HG03135 (cell line): ENCODE measurements at regions not wholly inside any gene's neighbourhood (a gene's known extent, or its start where the extent isn't known, plus 50 kb on each side); places are given as distances from the start of the nearest gene placed in this dataset.
"Not testable (repeated sequence)": the region's sequence is repeated elsewhere in the genome, so short reads cannot be mapped to it uniquely, and the experiment has no call there.

Experiments used
- ATAC-seq: cut with Tn5 transposase; IDR thresholded peaks from one replicate; pipeline ENCODE4 v1.9.1; 2021; ENCODE audit warnings: mild to moderate bottlenecking, moderate library complexity; ENCODE audit not compliant: unreplicated experiment

GRCh38 chr5:2536632-2537377 lies 214.7 kb downstream of the IRX2 start:
- no peak for ATAC-seq

GRCh38 chr5:2534970-2535369 lies 216.5 kb downstream of the IRX2 start:
- no peak for ATAC-seq

- ATAC-seq = no peak
Observed at GRCh38 chr5:2534251-2534650, 217.2 kb downstream of the IRX2 start.

GRCh38 chr5:2533848-2534247 lies 217.6 kb downstream of the IRX2 start:
- not testable (repeated sequence) for ATAC-seq

GRCh38 chr5:2532809-2533208 lies 218.7 kb downstream of the IRX2 start:
- no peak for ATAC-seq

GRCh38 chr5:2531318-2531717 lies 220.2 kb downstream of the IRX2 start:
- ATAC-seq = no peak

GRCh38 chr5:2530609-2531008 lies 220.9 kb downstream of the IRX2 start:
- ATAC-seq = no peak

GRCh38 chr5:2529371-2530092 lies 221.9 kb downstream of the IRX2 start:
- no peak for ATAC-seq

GRCh38 chr5:2525351-2525750 lies 226.1 kb downstream of the IRX2 start:
- ATAC-seq = no peak

- ATAC-seq = no peak
Observed at GRCh38 chr5:2524620-2525019, 226.9 kb downstream of the IRX2 start.

- ATAC-seq = no peak
Observed at GRCh38 chr5:2523180-2523579, 228.3 kb downstream of the IRX2 start.

GRCh38 chr5:2522372-2522771 lies 229.1 kb downstream of the IRX2 start:
- no peak for ATAC-seq

- no peak for ATAC-seq
Observed at GRCh38 chr5:2519153-2519552, 232.3 kb downstream of the IRX2 start.

- ATAC-seq = no peak
Observed at GRCh38 chr5:2517451-2517850, 234.0 kb downstream of the IRX2 start.

- no peak for ATAC-seq
Observed at GRCh38 chr5:2515180-2515764, 236.2 kb downstream of the IRX2 start.

- ATAC-seq = no peak
Observed at GRCh38 chr5:2514484-2514883, 237.0 kb downstream of the IRX2 start.

- ATAC-seq = no peak
Observed at GRCh38 chr5:2511706-2512105, 239.8 kb downstream of the IRX2 start.

- no peak for ATAC-seq
Observed at GRCh38 chr5:2511126-2511525, 240.4 kb downstream of the IRX2 start.

GRCh38 chr5:2509527-2509926 lies 241.9 kb downstream of the IRX2 start:
- ATAC-seq = no peak

GRCh38 chr5:2508514-2508913 lies 243.0 kb downstream of the IRX2 start:
- ATAC-seq = no peak

GRCh38 chr5:2507611-2508010 lies 243.9 kb downstream of the IRX2 start:
- no peak for ATAC-seq

- ATAC-seq = no peak
Observed at GRCh38 chr5:2506603-2507002, 244.9 kb downstream of the IRX2 start.
